ENCODE measurements at regions not wholly inside any gene's neighbourhood (a gene's known extent, or its start where the extent isn't known, plus 50 kb on each side); places are given as distances from the start of the nearest gene placed in this dataset.

DNA sequence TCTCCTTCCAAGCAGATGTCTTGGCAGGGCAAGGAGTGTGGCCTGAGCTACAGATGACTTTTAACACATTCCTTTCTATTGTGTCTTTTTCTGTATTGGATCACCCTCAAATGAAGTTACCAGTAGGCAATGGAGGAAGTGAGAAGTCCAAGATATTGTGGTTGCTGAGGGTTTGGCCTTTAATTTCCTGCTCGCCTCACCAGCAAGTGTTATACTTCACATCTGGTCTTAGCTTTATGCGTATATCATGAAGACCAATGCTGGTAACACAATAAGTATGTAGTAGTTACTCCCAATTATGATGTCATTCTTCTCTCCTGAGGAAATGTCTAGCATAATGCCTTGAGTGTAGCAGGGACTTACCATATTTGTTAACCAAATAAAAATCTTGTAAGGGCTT lies 179.9 kb downstream of the ZIC1 start:
- Histone ChIP-seq H3K9ac (ENCODE audit: low read length) (no peak overlapping the region), H3K36me3 (ENCODE audit: insufficient read depth, low read length) (no peaks in the 10 kb centered on the region), H3K9me3 (ENCODE audit: low read length) (no peaks in the 10 kb centered on the region), H3K4me1 (ENCODE audit: insufficient read depth, low read length) (no peaks in the 10 kb centered on the region), H3K27me3 (ENCODE audit: control insufficient read depth in 1 of 2, insufficient read depth in 2 of 2, low read length in 2 of 2) (no peaks in the 10 kb centered on the region), H3K4me3 (ENCODE audit: low read depth in 1 of 2, low read length in 2 of 2) (no peak overlapping the region), H3K27ac (ENCODE audit: low read depth, low read length) (no peak overlapping the region)

DNA sequence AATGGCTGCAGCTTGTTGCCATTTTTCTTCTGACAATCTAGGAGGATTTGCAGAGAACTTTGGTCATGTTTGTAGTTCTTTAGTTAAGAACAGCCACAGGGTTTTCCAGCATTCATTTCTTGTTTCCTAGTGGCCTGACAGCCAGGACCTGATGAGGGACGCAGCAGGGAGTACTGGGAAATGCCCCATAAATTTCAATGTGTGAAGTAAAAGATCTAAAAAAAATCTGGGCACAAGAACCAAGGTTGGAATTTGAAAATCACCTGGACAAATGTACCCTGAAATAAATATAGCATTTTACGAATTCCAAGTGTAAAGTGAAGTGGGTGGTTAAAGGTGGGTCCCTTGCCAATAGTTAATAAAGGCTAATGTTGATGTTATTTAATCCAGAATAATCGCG lies 195.0 kb downstream of the ZIC1 start:
- Histone ChIP-seq H3K4me1 (ENCODE audit: insufficient read depth, low read length) (no peaks in the 10 kb centered on the region), H3K9me3 (ENCODE audit: low read length) (no peaks in the 10 kb centered on the region), H3K27me3 (ENCODE audit: control insufficient read depth in 1 of 2, insufficient read depth in 2 of 2, low read length in 2 of 2) (no peaks in the 10 kb centered on the region), H3K4me3 (ENCODE audit: low read depth in 1 of 2, low read length in 2 of 2) (no peak overlapping the region), H3K36me3 (ENCODE audit: insufficient read depth, low read length) (no peaks in the 10 kb centered on the region), H3K27ac (ENCODE audit: low read depth, low read length) (no peak overlapping the region), H3K9ac (ENCODE audit: low read length) (no peak overlapping the region)

- H3K9me3 ChIP-seq (ENCODE audit: low read length): no peaks in the 10 kb centered on the region
- H3K27ac ChIP-seq (ENCODE audit: low read depth, low read length): no peak overlapping the region
- no peak overlapping the region for H3K4me3 ChIP-seq (ENCODE audit: low read depth in 1 of 2, low read length in 2 of 2)
- H3K9ac ChIP-seq (ENCODE audit: low read length): no peak overlapping the region
- H3K27me3 ChIP-seq (ENCODE audit: control insufficient read depth in 1 of 2, insufficient read depth in 2 of 2, low read length in 2 of 2): no peaks in the 10 kb centered on the region
- no peaks in the 10 kb centered on the region for H3K36me3 ChIP-seq (ENCODE audit: insufficient read depth, low read length)
- H3K4me1 ChIP-seq (ENCODE audit: insufficient read depth, low read length): no peaks in the 10 kb centered on the region
Measured at GRCh38 chr3:147613725-147614124, 204.6 kb downstream of the ZIC1 start.

DNA sequence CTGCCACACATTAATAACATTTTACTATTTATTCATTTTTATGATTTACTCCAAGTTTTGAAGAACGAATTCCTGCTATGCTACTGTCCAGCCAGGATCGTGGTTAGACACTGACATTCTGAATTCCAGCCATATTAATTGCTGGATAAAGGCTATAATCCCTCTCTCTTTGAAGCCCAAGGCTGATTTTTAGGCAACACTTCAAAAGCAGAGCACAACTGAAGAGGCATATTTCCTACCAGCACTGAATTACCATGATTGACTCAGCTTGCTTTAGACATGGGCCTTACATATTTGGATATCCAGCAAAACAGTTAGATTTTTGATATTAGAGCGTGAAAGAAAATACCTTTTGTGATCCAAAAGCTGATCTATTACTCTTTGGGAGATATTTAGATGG lies 205.0 kb downstream of the ZIC1 start:
- H3K9ac ChIP-seq (ENCODE audit: low read length): no peak overlapping the region
- H3K27me3 ChIP-seq (ENCODE audit: control insufficient read depth in 1 of 2, insufficient read depth in 2 of 2, low read length in 2 of 2): no peaks in the 10 kb centered on the region
- no peaks in the 10 kb centered on the region for H3K9me3 ChIP-seq (ENCODE audit: low read length)
- H3K4me1 ChIP-seq (ENCODE audit: insufficient read depth, low read length): no peaks in the 10 kb centered on the region
- H3K36me3 ChIP-seq (ENCODE audit: insufficient read depth, low read length): no peaks in the 10 kb centered on the region
- H3K27ac ChIP-seq (ENCODE audit: low read depth, low read length): no peak overlapping the region
- no peak overlapping the region for H3K4me3 ChIP-seq (ENCODE audit: low read depth in 1 of 2, low read length in 2 of 2)

- no peak overlapping the region for H3K9ac ChIP-seq (ENCODE audit: low read length)
- H3K4me1 ChIP-seq (ENCODE audit: insufficient read depth, low read length): no peaks in the 10 kb centered on the region
- no peak overlapping the region for H3K27ac ChIP-seq (ENCODE audit: low read depth, low read length)
- H3K27me3 ChIP-seq (ENCODE audit: control insufficient read depth in 1 of 2, insufficient read depth in 2 of 2, low read length in 2 of 2): no peaks in the 10 kb centered on the region
- no peak overlapping the region for H3K4me3 ChIP-seq (ENCODE audit: low read depth in 1 of 2, low read length in 2 of 2)
- no peaks in the 10 kb centered on the region for H3K9me3 ChIP-seq (ENCODE audit: low read length)
- no peaks in the 10 kb centered on the region for H3K36me3 ChIP-seq (ENCODE audit: insufficient read depth, low read length)
Measured at GRCh38 chr3:147615035-147615434, 205.9 kb downstream of the ZIC1 start.

GRCh38 chr3:147616998-147617619 lies 207.9 kb downstream of the ZIC1 start:
- Histone ChIP-seq H3K4me3 (ENCODE audit: low read depth in 1 of 2, low read length in 2 of 2) (no peak overlapping the region), H3K36me3 (ENCODE audit: insufficient read depth, low read length) (no peaks in the 10 kb centered on the region), H3K9ac (ENCODE audit: low read length) (no peak overlapping the region), H3K9me3 (ENCODE audit: low read length) (no peaks in the 10 kb centered on the region), H3K4me1 (ENCODE audit: insufficient read depth, low read length) (no peaks in the 10 kb centered on the region), H3K27me3 (ENCODE audit: control insufficient read depth in 1 of 2, insufficient read depth in 2 of 2, low read length in 2 of 2) (no peaks in the 10 kb centered on the region), H3K27ac (ENCODE audit: low read depth, low read length) (no peak overlapping the region)

DNA sequence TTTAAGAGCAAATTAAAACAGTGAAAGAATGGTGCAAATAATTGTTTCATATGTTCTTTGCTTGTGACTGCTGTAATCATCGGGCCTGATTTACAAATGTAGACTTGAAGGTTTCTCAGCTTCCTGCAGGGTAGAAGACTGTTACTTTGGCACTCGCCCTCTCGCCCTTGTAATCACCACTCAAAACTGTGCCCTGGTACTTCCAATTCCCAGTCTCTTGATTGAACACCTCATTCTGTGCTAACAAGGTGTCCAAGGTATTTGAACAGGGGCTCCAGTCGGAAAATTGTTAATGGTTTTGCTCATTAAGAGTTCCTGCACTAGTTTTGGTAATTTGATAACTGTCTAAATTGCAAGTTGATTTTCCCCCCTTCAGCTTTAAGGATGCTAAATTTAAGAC lies 209.5 kb downstream of the ZIC1 start:
- Histone ChIP-seq H3K4me3 (ENCODE audit: low read depth in 1 of 2, low read length in 2 of 2) (no peak overlapping the region), H3K4me1 (ENCODE audit: insufficient read depth, low read length) (no peaks in the 10 kb centered on the region), H3K27ac (ENCODE audit: low read depth, low read length) (no peak overlapping the region), H3K9ac (ENCODE audit: low read length) (no peak overlapping the region), H3K27me3 (ENCODE audit: control insufficient read depth in 1 of 2, insufficient read depth in 2 of 2, low read length in 2 of 2) (no peaks in the 10 kb centered on the region), H3K36me3 (ENCODE audit: insufficient read depth, low read length) (no peaks in the 10 kb centered on the region), H3K9me3 (ENCODE audit: low read length) (no peaks in the 10 kb centered on the region)

GRCh38 chr3:147619921-147620560 lies 210.9 kb downstream of the ZIC1 start:
- Histone ChIP-seq H3K4me1 (ENCODE audit: insufficient read depth, low read length) (no peaks in the 10 kb centered on the region), H3K36me3 (ENCODE audit: insufficient read depth, low read length) (no peaks in the 10 kb centered on the region), H3K27ac (ENCODE audit: low read depth, low read length) (no peak overlapping the region), H3K9ac (ENCODE audit: low read length) (no peak overlapping the region), H3K4me3 (ENCODE audit: low read depth in 1 of 2, low read length in 2 of 2) (no peak overlapping the region), H3K9me3 (ENCODE audit: low read length) (no peaks in the 10 kb centered on the region), H3K27me3 (ENCODE audit: control insufficient read depth in 1 of 2, insufficient read depth in 2 of 2, low read length in 2 of 2) (no peaks in the 10 kb centered on the region)

GRCh38 chr3:147620906-147621305 lies 211.7 kb downstream of the ZIC1 start:
- no peak overlapping the region for H3K4me3 ChIP-seq (ENCODE audit: low read depth in 1 of 2, low read length in 2 of 2)
- H3K27ac ChIP-seq (ENCODE audit: low read depth, low read length): no peak overlapping the region
- H3K9me3 ChIP-seq (ENCODE audit: low read length): no peaks in the 10 kb centered on the region
- no peaks in the 10 kb centered on the region for H3K36me3 ChIP-seq (ENCODE audit: insufficient read depth, low read length)
- H3K9ac ChIP-seq (ENCODE audit: low read length): no peak overlapping the region
- no peaks in the 10 kb centered on the region for H3K4me1 ChIP-seq (ENCODE audit: insufficient read depth, low read length)
- no peaks in the 10 kb centered on the region for H3K27me3 ChIP-seq (ENCODE audit: control insufficient read depth in 1 of 2, insufficient read depth in 2 of 2, low read length in 2 of 2)

GRCh38 chr3:147630921-147631415 lies 221.8 kb downstream of the ZIC1 start:
- no peaks in the 10 kb centered on the region for H3K9me3 ChIP-seq (ENCODE audit: low read length)
- H3K9ac ChIP-seq (ENCODE audit: low read length): no peak overlapping the region
- H3K36me3 ChIP-seq (ENCODE audit: insufficient read depth, low read length): no peaks in the 10 kb centered on the region
- H3K4me3 ChIP-seq (ENCODE audit: low read depth in 1 of 2, low read length in 2 of 2): no peak overlapping the region
- H3K4me1 ChIP-seq (ENCODE audit: insufficient read depth, low read length): no peaks in the 10 kb centered on the region
- H3K27ac ChIP-seq (ENCODE audit: low read depth, low read length): no peak overlapping the region
- H3K27me3 ChIP-seq (ENCODE audit: control insufficient read depth in 1 of 2, insufficient read depth in 2 of 2, low read length in 2 of 2): no peaks in the 10 kb centered on the region

GRCh38 chr3:147640781-147641180 lies 231.6 kb downstream of the ZIC1 start:
- Histone ChIP-seq H3K4me1 (ENCODE audit: insufficient read depth, low read length) (no peaks in the 10 kb centered on the region), H3K36me3 (ENCODE audit: insufficient read depth, low read length) (no peaks in the 10 kb centered on the region), H3K9me3 (ENCODE audit: low read length) (no peaks in the 10 kb centered on the region), H3K9ac (ENCODE audit: low read length) (no peak overlapping the region), H3K4me3 (ENCODE audit: low read depth in 1 of 2, low read length in 2 of 2) (no peak overlapping the region), H3K27me3 (ENCODE audit: control insufficient read depth in 1 of 2, insufficient read depth in 2 of 2, low read length in 2 of 2) (no peaks in the 10 kb centered on the region), H3K27ac (ENCODE audit: low read depth, low read length) (no peak overlapping the region)

- no peaks in the 10 kb centered on the region for H3K27me3 ChIP-seq (ENCODE audit: control insufficient read depth in 1 of 2, insufficient read depth in 2 of 2, low read length in 2 of 2)
- no peak overlapping the region for H3K9ac ChIP-seq (ENCODE audit: low read length)
- H3K27ac ChIP-seq (ENCODE audit: low read depth, low read length): no peak overlapping the region
- no peak overlapping the region for H3K4me3 ChIP-seq (ENCODE audit: low read depth in 1 of 2, low read length in 2 of 2)
- H3K9me3 ChIP-seq (ENCODE audit: low read length): no peaks in the 10 kb centered on the region
- H3K4me1 ChIP-seq (ENCODE audit: insufficient read depth, low read length): no peaks in the 10 kb centered on the region
- H3K36me3 ChIP-seq (ENCODE audit: insufficient read depth, low read length): no peaks in the 10 kb centered on the region
Measured at GRCh38 chr3:147645761-147646160, 236.6 kb downstream of the ZIC1 start.
